Brain microvascular endothelial cell (primary cell): ENCODE measurements at regions not wholly inside any gene's neighbourhood (a gene's known extent, or its start where the extent isn't known, plus 50 kb on each side); places are given as distances from the start of the nearest gene placed in this dataset.

ENCODE experiments used
- DNase-seq: peaks from one replicate; pipeline ENCODE4 v3.0.0-alpha.2; 2020
- H3K27ac ChIP-seq: fragments of 250-450 bp; sonication (Bioruptor Pico); 2 replicates; pipeline ENCODE4 v1.5.1; 2020; ENCODE audit warnings: mild to moderate bottlenecking, moderate library complexity
- H3K27me3 ChIP-seq: fragments of 250-450 bp; sonication (Bioruptor Pico); replicated peaks from 2 replicates; pipeline ENCODE4 v1.5.1; 2020; ENCODE audit warnings: mild to moderate bottlenecking
- H3K36me3 ChIP-seq: fragments of 250-450 bp; sonication (Bioruptor Pico); replicated peaks from 2 replicates; pipeline ENCODE4 v1.5.1; 2020; ENCODE audit warnings: mild to moderate bottlenecking
- H3K4me3 ChIP-seq: 2 replicates; pipeline ENCODE4 v1.5.1; 2011; ENCODE audit warnings: low read depth, mild to moderate bottlenecking, control low read depth, low read length, moderate library complexity
- in situ Hi-C: cut with HindIII; loops from 2 replicates; pipeline ENCODE4 v1.10.0; 2017; ENCODE audit warnings: low sequenced_read_pairs, low pct_ligation_motif_present
- TF ChIP-seq, protein P1 (sequence below): IDR thresholded peaks from 2 replicates; pipeline ENCODE4 v1.5.1; 2011; ENCODE audit warnings: low read depth, mild to moderate bottlenecking, moderate library complexity, low read length, control low read depth, inconsistent platforms; ENCODE audit errors: missing control alignments

DNA sequence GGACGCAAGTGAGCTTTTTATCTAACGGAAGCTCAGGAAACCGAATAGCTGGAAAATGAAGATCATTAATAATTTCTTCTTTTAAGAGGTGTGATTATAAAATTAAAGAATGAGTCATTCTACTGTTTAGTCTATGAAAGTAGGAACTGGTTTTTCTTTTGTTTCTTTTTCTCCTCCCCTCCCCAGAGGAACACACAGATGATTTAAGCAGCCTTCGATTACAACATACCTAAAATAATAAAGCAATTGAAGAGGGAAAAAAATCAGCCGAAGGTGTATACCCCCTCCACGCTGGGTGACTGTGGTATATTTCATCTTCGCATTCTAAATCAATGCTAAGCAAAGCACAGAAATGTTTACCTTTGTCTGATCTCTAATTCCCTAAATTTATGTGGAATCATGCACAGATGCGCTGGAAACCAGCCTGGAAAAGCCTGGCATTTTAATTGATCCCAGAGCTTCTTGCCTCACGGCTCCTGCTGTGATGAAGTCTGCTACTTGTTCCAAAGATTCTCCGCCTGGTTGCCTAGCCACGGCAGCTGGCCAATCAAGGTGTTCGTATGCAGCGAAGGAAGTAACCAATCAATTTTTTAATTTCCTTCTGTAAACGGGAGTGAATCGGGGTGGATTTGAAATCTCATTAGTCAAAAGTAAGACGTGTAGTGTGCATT is 133.9 kb downstream of the FANCF start:
- Histone ChIP-seq H3K27ac (no peak overlapping the region), H3K4me3 (no peak overlapping the region), H3K36me3 (no peaks in the 10 kb centered on the region), H3K27me3 (no peaks in the 10 kb centered on the region)
- TF ChIP-seq, protein P1, sequence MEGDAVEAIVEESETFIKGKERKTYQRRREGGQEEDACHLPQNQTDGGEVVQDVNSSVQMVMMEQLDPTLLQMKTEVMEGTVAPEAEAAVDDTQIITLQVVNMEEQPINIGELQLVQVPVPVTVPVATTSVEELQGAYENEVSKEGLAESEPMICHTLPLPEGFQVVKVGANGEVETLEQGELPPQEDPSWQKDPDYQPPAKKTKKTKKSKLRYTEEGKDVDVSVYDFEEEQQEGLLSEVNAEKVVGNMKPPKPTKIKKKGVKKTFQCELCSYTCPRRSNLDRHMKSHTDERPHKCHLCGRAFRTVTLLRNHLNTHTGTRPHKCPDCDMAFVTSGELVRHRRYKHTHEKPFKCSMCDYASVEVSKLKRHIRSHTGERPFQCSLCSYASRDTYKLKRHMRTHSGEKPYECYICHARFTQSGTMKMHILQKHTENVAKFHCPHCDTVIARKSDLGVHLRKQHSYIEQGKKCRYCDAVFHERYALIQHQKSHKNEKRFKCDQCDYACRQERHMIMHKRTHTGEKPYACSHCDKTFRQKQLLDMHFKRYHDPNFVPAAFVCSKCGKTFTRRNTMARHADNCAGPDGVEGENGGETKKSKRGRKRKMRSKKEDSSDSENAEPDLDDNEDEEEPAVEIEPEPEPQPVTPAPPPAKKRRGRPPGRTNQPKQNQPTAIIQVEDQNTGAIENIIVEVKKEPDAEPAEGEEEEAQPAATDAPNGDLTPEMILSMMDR: no peak
- no peak for DNase-seq
- in situ Hi-C loops: no loop called here

DNA sequence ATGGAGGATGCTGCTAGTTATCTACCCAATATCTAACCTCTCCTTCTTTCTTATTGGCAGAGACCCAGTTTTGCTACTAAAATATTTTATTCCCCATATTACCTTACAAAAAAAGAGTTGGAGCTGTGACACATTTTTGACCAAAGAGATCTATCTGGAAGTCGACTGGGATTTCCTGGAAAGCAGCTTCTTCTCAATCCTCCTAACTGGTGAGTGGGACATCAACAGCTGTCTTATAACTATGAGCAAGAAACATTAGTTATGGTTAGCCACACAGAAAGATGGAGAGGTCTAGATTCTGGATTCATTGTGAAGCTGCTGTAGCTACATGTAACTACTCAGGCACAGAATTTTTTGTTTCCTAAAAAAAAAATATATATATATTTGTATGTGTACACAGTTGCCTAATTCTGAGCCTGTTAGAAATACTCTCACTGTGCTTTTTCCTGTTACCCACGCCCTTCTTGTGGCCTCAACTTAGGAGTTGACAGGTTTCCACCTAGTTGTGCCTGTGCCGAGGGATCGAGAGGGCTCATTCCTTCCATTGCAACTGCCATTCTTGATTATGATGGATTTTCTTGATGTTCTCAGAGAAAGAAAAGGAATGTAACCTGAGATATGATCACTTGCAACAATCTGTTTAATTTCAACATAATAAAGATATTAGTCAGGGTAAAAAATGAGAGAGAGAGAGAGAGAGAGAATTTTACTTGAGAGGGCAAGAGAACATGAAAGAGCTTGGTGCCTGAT is 142.0 kb downstream of the SLC17A6 start:
- TF ChIP-seq, protein P1: no peak
- Histone ChIP-seq H3K27me3 (no peaks in the 10 kb centered on the region), H3K4me3 (no peak overlapping the region), H3K36me3 (no peaks in the 10 kb centered on the region), H3K27ac (no peak overlapping the region)
- DNase-seq: no peak
- in situ Hi-C loops: no loop called here

DNA sequence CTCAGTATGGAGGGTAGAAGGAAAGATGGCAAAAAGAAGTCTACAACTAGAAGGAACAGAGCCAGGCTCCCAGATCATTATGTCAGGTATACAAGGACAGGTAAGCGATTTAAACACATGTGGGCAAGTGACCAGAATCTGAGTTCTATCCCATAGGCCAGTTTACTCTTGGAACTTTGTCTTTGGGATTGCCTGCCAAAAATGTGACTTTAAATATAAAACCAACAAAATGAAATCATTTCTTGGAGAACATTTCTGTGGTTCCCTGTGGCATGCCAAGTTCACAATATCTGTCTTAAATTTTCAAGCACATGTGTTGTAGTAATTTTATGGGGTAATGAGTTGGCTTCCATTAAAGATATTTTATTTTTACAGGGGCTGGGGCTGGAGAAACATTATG is 141.0 kb downstream of the SLC17A6 start:
- in situ Hi-C loops: no loop called here
- DNase-seq: no peak
- Histone ChIP-seq H3K36me3 (no peaks in the 10 kb centered on the region), H3K27ac (no peak overlapping the region), H3K27me3 (no peaks in the 10 kb centered on the region), H3K4me3 (no peak overlapping the region)
- TF ChIP-seq, protein P1: no peak

DNA sequence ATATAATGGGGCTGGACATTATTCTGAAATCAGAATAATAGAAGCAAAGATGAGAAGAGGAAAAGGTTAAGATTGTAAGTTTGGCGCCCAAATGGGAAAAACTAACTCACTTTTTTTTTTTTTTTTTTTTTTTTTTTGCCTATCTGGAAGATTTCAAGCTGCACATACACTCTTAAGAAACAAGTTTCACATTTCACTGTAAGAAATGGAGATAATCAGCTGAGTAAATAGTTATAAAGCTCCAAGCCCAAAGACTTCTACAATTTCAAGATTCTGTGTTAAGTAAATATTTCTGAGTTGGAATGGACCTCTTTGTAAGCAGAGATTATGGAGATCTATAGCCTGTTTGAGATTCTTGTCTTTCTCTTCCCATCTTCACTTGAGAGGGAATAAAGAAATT is 140.0 kb downstream of the SLC17A6 start:
- in situ Hi-C loops: no loop called here
- H3K27ac ChIP-seq: no peak overlapping the region
- no peaks in the 10 kb centered on the region for H3K36me3 ChIP-seq
- no peak for DNase-seq
- no peaks in the 10 kb centered on the region for H3K27me3 ChIP-seq
- TF ChIP-seq, protein P1: no peak
- H3K4me3 ChIP-seq: no peak overlapping the region

DNA sequence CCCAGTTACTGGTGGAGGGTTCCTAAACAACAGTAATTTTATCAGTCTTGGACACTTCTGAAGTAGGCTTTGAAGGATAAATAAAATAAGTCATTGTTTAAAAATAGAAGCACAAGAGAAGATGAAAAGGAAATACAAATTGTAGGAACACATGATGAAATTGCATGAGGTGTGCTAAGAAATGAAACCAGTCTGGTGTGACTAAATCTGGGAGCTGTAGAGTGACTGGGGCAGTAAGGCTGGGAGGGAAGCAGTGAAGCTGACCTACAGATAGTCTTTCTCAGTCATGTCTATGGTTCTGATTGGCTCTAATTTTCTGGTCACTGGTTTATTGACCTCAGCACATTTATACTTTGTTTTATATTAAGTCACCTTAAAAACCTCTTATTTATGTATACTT is 139.1 kb downstream of the SLC17A6 start:
- no peak overlapping the region for H3K4me3 ChIP-seq
- in situ Hi-C loops: no loop called here
- no peaks in the 10 kb centered on the region for H3K27me3 ChIP-seq
- TF ChIP-seq, protein P1: no peak
- no peak overlapping the region for H3K27ac ChIP-seq
- no peaks in the 10 kb centered on the region for H3K36me3 ChIP-seq
- DNase-seq: no peak

DNA sequence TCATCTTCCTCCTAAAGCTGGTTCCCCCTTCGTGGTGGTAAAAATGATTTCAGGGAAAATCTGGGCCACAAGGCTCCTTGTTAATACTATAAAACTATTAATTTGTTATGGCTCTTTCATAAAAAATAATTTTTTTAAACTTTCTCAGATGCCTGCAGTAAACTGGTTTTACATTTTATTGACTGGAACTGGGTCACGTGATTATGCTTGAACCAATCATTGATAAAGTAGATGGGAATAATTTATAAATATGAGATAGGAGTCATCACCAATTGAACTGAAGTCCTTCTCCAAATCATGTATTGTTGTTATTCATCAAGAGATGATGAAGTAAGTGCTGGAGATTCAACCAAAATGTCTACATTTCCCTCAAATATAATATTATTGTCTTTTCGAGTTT is 138.4 kb downstream of the SLC17A6 start:
- Histone ChIP-seq H3K27me3 (no peaks in the 10 kb centered on the region), H3K27ac (no peak overlapping the region), H3K36me3 (no peaks in the 10 kb centered on the region), H3K4me3 (no peak overlapping the region)
- no peak for DNase-seq
- in situ Hi-C loops: no loop called here
- TF ChIP-seq, protein P1: no peak
